HUES48 (cell line): ENCODE measurements at regions not wholly inside any gene's neighbourhood (a gene's known extent, or its start where the extent isn't known, plus 50 kb on each side); places are given as distances from the start of the nearest gene placed in this dataset.

Experiments used
- H3K27ac ChIP-seq: one replicate; pipeline ENCODE4 v1.7.0; 2013; ENCODE audit warnings: low read depth, low read length, inconsistent platforms
- H3K27me3 ChIP-seq: 2 replicates; pipeline ENCODE4 v1.6.1; 2013; ENCODE audit warnings: mild to moderate bottlenecking, low read length; ENCODE audit not compliant: control insufficient read depth, insufficient read depth
- H3K36me3 ChIP-seq: 2 replicates; pipeline ENCODE4 v1.6.1; 2013; ENCODE audit warnings: low read length; ENCODE audit not compliant: control insufficient read depth, insufficient read depth
- H3K4me1 ChIP-seq: 2 replicates; pipeline ENCODE4 v1.6.1; 2013; ENCODE audit warnings: mild to moderate bottlenecking, low read length; ENCODE audit not compliant: control insufficient read depth, insufficient read depth
- H3K4me3 ChIP-seq: 2 replicates; pipeline ENCODE4 v1.5.1; 2013; ENCODE audit warnings: mild to moderate bottlenecking, low read depth, low read length
- H3K9ac ChIP-seq: 2 replicates; pipeline ENCODE4 v1.6.1; 2013; ENCODE audit warnings: mild to moderate bottlenecking, low read depth, low read length, moderate library complexity
- H3K9me3 ChIP-seq: 2 replicates; pipeline ENCODE4 v1.6.1; 2013; ENCODE audit warnings: low read length; ENCODE audit not compliant: control insufficient read depth, insufficient read depth

DNA sequence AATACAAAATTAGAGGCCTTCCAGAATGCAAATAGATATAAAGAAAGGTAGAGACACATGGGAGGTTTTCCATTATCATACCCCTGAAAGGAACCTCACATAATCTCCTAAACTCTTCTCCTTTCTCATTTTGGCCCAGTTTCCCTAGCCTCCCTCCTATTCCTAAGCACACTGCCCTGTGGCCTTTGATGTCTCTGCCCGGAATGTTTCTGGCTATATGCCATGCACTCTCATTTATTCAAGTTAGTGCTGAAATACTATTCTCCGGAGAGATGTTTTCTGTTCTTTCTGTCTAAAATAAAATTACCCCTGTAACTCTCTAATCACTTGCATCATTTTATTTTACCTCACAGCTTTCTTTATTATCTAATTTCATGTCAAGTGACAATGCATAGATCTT lies 1287.7 kb downstream of the SLITRK5 start:
- H3K9ac ChIP-seq = no peak overlapping the region
- no peaks in the 10 kb centered on the region; the same call in 1 of the 2 replicates for H3K9me3 ChIP-seq
- no peak overlapping the region for H3K27ac ChIP-seq
- no peaks in the 10 kb centered on the region for H3K4me1 ChIP-seq
- no peak overlapping the region for H3K4me3 ChIP-seq
- H3K36me3 ChIP-seq = no peaks in the 10 kb centered on the region
- no peaks in the 10 kb centered on the region for H3K27me3 ChIP-seq

DNA sequence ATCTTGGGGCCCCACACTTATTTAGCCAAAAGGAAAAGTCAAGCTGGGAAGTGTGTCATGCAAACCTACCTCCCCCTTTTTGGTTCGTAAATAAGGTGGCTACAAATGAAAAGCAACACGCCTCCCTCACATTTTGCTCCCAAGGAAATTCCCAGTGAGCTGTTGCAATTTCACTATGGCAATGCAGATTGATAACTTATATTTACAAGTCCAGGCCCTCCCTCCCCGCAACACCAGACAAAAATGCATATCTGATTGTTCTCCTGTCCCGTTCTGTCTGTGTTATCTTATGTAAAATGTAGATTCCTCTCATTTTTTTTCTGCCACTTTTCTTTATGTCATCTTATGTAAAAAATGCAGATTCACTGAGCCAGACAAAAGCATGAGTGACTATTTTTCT lies 1305.3 kb downstream of the SLITRK5 start:
- Histone ChIP-seq H3K9ac (no peak overlapping the region), H3K27ac (no peak overlapping the region), H3K4me3 (no peak overlapping the region), H3K36me3 (no peaks in the 10 kb centered on the region), H3K9me3 (no peaks in the 10 kb centered on the region), H3K4me1 (no peaks in the 10 kb centered on the region), H3K27me3 (no peaks in the 10 kb centered on the region)

- no peak overlapping the region for H3K4me3 ChIP-seq
- no peak overlapping the region for H3K9ac ChIP-seq
- no peaks in the 10 kb centered on the region for H3K9me3 ChIP-seq
- no peaks in the 10 kb centered on the region for H3K27me3 ChIP-seq
- no peaks in the 10 kb centered on the region for H3K4me1 ChIP-seq
- H3K27ac ChIP-seq = no peak overlapping the region
- no peaks in the 10 kb centered on the region for H3K36me3 ChIP-seq
These were observed 1307.4 kb downstream of the SLITRK5 start for GRCh38 chr13:88978607-88979006.

DNA sequence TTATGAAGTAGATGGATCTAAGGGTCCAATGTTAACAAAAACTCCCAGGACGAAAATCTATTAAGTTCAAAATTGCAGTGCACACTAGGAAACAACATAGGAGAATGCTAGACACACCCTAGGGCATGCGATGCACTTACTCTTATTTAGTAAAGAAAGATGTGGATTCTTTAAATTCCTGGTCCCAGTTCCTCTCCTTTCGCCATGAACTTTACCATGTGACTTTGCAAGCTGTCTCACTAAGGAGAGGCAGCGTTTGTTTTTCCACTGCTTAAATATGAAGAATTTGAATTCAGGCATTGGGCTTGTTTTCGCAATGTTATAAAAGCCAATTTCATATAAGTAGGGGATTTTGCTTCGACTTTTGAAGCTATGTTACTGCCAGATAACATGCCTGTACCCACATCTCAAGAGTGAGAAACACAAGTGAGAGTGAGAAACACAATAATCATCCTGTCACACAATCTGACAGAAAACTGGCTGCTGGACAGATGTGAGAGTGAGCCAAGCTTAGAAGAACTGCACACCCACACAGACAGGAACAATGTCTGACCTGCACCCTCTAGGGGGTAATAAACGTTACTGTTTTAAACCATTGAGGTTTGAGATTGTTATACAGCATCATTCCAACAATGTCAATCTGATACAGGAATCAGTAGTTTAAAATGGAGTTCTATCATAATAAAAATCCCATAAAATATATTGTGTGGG lies 1308.4 kb downstream of the SLITRK5 start:
- H3K36me3 ChIP-seq = no peaks in the 10 kb centered on the region
- no peaks in the 10 kb centered on the region for H3K4me1 ChIP-seq
- no peaks in the 10 kb centered on the region for H3K27me3 ChIP-seq
- no peak overlapping the region for H3K27ac ChIP-seq
- H3K9ac ChIP-seq = no peak overlapping the region
- H3K4me3 ChIP-seq = no peak overlapping the region
- H3K9me3 ChIP-seq = no peaks in the 10 kb centered on the region

DNA sequence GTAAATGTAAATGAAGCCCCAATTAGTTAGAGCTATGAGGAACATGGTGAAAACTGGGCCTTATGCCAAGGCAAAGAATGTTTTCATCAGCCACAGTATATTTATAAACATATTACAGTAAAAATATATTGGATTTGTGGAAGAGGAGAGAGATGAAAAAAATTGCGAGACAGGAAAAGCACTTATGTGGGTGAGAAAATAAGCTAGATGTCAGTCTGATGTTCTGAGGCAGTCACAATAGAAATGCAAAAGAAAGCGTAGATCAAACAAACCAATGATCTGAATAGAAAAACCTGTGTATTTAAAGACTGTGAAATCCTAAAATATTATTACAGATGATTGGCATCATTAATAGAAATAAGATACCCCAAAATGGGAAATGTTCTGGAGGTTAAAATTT lies 1332.5 kb downstream of the SLITRK5 start:
- no peaks in the 10 kb centered on the region for H3K4me1 ChIP-seq
- no peaks in the 10 kb centered on the region for H3K27me3 ChIP-seq
- no peak overlapping the region for H3K9ac ChIP-seq
- no peaks in the 10 kb centered on the region for H3K9me3 ChIP-seq
- H3K27ac ChIP-seq = no peak overlapping the region
- H3K4me3 ChIP-seq = no peak overlapping the region
- no peaks in the 10 kb centered on the region for H3K36me3 ChIP-seq

DNA sequence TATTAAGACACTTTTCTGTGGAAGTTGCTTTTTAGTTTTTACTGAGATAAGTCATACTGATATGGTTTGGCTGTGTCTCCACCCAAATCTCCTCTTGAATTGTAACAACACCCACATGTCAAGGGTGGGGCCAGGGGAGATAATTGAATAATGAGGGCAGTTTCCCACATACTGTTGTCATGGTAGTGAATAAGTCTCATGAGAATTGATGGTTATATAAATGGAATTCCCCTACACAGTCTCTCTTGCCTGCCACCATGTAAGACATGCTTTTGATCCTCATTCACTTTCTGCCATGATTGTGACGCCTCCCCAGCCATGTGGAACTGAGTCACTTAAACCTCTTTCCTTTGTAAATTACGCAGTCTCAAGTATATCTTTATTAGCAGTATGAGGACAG lies 1340.4 kb downstream of the SLITRK5 start:
- Histone ChIP-seq H3K27ac (no peak overlapping the region), H3K4me3 (no peak overlapping the region), H3K27me3 (no peaks in the 10 kb centered on the region), H3K9ac (no peak overlapping the region), H3K4me1 (no peaks in the 10 kb centered on the region), H3K36me3 (no peaks in the 10 kb centered on the region), H3K9me3 (no peaks in the 10 kb centered on the region)

DNA sequence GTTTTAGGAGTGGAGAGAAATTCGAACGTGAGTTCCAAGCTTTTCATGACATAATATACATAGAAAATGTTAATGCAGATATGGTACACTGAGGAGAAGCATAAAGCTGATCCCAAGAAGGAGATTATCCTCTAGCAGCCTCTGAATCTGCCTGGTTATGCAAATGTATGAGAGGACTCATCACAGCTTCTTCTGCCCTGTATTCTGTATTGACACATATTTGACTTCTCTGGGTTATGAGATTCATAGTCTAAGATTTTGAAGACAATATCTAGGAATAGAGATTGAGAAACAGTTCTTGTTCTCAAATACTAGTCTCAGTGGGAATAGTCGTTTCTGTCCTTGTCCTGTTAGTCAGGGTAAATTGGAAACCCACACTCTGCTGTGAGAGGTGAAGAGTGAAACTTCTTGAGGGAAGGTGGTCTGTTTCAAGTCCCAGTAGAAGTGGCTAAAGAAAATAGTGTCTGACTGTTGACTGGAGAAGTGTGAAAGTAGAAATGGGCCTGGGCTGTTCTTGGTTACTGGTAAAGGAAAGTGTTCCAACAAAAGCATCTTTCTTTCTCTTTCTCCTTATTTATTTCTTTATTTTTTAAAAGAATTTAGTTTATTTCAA lies 1356.6 kb downstream of the SLITRK5 start:
- H3K9me3 ChIP-seq = 0 out of 2 replicates have a peak, but pooled peaks cover 4% of the 10 kb centered on the region

GRCh38 chr13:89029062-89029461 lies 1357.9 kb downstream of the SLITRK5 start:
- Histone ChIP-seq H3K4me1 (no peaks in the 10 kb centered on the region), H3K36me3 (no peaks in the 10 kb centered on the region), H3K9ac (no peak overlapping the region), H3K27me3 (no peaks in the 10 kb centered on the region), H3K9me3 (peaks cover 17% of the 10 kb centered on the region), H3K27ac (no peak overlapping the region), H3K4me3 (no peak overlapping the region)

More for the DNA sequence above, 1356.6 kb downstream of the SLITRK5 start:
- H3K27me3 ChIP-seq = no peaks in the 10 kb centered on the region
- no peak overlapping the region for H3K4me3 ChIP-seq
- no peaks in the 10 kb centered on the region for H3K4me1 ChIP-seq
- H3K9ac ChIP-seq = no peak overlapping the region
- H3K36me3 ChIP-seq = no peaks in the 10 kb centered on the region
- H3K27ac ChIP-seq = no peak overlapping the region

DNA sequence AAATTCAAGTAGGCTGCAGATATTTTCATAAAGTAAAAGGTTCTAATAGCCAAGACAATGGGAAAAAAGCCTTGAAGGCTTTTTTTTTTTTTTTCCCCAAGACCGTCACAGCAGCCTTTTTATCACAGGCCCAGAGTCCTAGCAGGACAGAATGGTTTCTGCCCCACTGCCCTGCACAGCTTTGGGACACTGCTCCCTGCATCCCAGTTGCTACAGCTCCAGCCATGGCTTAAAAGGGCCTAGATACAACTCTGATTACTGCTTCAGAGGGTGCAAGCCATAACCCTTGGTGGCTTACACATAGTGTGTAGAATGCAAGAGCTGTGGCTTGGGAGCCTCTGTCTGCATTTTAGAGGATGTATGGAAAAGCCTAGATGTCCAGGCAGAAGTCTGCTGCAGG lies 1362.8 kb downstream of the SLITRK5 start:
- no peaks in the 10 kb centered on the region for H3K4me1 ChIP-seq
- H3K9ac ChIP-seq = no peak overlapping the region
- peaks cover 19% of the 10 kb centered on the region for H3K9me3 ChIP-seq

DNA sequence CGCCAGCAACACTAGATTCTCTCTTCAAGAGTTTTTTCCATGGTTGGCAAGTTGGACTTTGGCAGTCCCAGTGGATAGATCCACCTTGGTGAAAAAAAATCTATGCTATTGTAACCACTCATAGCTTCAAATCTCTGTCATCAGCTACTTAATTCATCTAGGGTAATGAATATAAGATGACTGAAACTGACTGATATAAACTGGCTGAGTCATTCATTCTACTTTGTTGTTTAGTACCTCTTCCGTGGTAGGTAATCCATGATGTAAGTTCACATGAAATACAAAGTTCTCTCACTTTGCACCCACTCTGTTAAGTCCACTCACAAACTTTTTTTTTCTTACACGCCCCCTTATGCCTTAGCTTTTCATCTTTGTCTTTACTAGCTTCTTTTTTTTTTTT lies 1381.5 kb downstream of the SLITRK5 start:
- Histone ChIP-seq H3K9ac (no peak overlapping the region), H3K4me3 (no peak overlapping the region), H3K9me3 (no peaks in the 10 kb centered on the region), H3K27ac (no peak overlapping the region), H3K27me3 (no peaks in the 10 kb centered on the region), H3K4me1 (no peaks in the 10 kb centered on the region), H3K36me3 (no peaks in the 10 kb centered on the region)

More for the DNA sequence above, 1362.8 kb downstream of the SLITRK5 start:
- Histone ChIP-seq H3K27me3 (no peaks in the 10 kb centered on the region), H3K27ac (no peak overlapping the region), H3K36me3 (no peaks in the 10 kb centered on the region), H3K4me3 (no peak overlapping the region)

GRCh38 chr13:89053418-89053817 lies 1382.2 kb downstream of the SLITRK5 start:
- no peaks in the 10 kb centered on the region for H3K36me3 ChIP-seq
- H3K4me1 ChIP-seq = no peaks in the 10 kb centered on the region
- no peak overlapping the region for H3K27ac ChIP-seq
- H3K4me3 ChIP-seq = no peak overlapping the region
- no peaks in the 10 kb centered on the region for H3K9me3 ChIP-seq
- H3K9ac ChIP-seq = no peak overlapping the region
- H3K27me3 ChIP-seq = no peaks in the 10 kb centered on the region
